LHCN-M2 (cell line): ENCODE measurements at regions not wholly inside any gene's neighbourhood (a gene's known extent, or its start where the extent isn't known, plus 50 kb on each side); places are given as distances from the start of the nearest gene placed in this dataset.

ENCODE experiments used
- DNase-seq: peaks from one replicate; pipeline ENCODE4 v3.0.0-alpha.2; 2012; ENCODE audit warnings: low read depth

- no peak for DNase-seq
These were observed 337.2 kb downstream of the LTN1 start for GRCh38 chr21:28655471-28655870.

DNA sequence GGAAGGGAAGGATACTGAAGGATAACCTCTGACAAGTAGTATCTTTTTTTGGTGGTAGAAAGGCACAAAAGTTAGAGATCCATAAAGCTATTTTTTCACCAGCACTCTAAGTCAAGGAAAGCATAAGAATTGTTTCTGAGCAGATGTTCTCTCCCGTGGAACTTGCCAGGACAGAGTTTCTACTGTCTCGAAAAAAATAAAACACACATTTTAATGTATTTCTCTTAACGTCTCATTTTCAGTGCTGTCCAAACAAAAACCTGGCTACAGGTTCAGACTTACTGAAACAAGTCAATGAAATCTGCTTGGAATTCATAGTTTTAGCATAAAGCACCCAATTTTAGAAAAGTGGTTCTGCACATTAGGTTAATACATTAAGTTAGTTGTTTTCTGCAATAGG lies 338.3 kb downstream of the LTN1 start:
- DNase-seq: no peak

GRCh38 chr21:28644762-28645161 lies 347.9 kb downstream of the LTN1 start:
- DNase-seq: peak; percentile 12

DNA sequence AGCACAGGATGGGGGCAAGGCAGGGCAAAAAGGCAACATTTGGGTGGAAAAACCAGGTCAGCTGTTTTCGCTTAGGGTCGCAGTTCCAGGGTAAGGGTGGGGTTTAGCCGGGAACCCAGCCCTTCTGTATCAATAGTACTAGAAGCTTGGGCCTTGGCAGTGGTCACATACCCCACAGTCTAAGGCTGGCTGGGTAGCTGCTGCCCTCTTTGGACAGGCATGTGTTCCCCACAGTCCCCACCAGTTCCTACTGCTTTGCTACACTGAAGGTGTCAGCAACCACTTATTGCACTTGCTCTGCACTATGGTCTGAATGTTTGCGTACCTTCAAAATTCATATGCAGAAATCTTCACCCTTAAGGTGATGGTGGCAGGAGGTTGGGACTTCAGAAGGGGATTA lies 349.8 kb downstream of the LTN1 start:
- no peak for DNase-seq

GRCh38 chr21:28641731-28642130 lies 350.9 kb downstream of the LTN1 start:
- DNase-seq: no peak

DNA sequence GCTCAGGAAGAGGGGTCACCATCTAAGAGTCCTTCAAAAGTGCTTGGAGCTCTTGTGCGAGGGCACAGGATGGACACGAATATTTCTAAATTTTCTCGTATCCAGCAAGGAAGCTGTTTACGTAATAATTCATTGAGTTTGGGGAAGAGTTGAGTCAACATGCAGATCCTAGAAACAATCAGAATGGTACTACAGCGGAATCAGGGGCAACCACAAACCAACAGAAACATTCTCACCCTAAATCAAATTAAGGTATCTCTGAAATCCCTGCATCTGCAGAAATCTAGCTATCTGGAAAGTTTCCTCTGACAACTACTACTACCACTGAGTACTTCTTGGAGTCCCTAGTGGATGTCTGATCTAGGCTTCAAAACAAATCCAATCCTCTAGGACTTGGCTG lies 352.4 kb downstream of the LTN1 start:
- DNase-seq: no peak

GRCh38 chr21:28639737-28640136 lies 352.9 kb downstream of the LTN1 start:
- no peak for DNase-seq

DNA sequence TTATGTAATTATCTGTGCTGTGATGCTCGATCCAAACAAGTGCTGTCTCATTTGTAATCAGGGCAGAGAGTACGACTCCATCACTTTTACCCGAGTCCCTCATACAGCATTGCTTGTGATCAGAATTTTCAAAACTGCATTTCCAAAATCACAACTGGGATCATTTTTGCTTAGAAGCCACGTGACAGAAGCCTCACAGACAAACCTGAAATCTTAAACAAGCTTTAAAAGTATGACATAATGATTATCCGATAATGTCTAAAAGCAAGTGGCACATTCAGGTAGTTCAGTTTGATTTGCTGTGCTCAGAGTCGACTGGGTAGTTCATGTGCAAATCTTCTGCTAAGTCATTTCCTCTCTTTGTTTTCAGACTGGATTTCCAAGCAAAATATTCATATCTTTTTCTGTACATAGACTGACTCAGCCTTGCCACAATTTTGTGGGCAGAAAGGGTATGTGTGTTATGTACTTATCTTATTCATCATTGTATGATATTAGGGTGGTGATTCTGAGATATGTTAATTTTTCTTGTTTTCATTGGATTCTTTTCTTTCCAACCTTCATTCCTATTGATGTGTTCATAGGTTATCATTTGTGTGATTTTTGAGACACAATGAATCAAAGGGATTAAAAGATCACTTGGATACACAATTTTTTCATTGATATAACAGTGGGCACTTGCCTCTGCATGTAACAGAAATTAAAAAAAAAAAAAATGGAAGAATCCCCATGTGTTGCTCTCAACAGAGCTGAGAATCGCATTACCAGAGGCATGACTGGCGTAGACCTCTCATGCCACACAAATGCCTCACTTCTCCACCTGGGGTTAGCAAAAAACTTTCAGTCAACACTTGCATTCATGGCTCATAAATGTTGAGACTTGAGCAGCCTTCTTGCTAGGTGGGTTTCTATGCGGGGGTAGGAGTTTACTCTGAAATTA lies 355.7 kb downstream of the LTN1 start:
- DNase-seq: peak; percentile 93

- no peak for DNase-seq
These were observed 357.1 kb downstream of the LTN1 start for GRCh38 chr21:28635541-28635940.

DNA sequence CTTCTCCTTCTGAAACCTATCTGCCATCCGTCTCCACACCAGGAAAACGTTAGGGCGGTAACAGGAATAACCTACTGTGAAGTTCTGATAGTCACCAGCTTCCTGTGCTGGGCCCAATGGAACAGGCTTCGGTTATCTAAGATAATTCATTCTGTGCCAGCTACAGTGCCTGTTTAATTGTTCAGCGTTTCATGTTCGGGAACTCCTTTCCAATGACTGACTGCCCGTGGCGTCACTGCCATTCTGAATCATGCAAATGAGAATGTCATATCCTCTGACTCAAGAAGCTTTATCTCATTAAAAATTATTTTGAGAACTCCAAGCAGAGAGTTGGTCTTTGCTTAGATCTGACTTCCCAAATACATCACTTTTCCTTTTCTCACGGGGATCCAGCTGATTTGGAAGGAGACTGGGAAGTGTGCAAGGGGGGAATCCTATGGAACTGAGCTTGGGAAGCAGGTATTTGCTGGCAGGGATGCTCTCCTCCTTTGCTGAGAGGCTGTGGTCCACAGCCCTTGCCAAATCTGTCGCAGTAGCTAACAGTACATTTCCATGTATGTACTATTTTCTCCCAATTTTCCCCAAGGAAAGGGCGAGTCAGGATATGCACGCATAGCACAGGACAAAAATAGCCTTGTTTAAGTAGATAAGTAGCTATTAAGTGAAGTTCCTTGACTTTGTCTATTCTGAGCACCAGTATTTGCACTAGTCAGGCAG lies 358.7 kb downstream of the LTN1 start:
- peak; percentile 80 for DNase-seq

GRCh38 chr21:28632755-28633408 lies 359.8 kb downstream of the LTN1 start:
- peak; percentile 72 for DNase-seq

DNA sequence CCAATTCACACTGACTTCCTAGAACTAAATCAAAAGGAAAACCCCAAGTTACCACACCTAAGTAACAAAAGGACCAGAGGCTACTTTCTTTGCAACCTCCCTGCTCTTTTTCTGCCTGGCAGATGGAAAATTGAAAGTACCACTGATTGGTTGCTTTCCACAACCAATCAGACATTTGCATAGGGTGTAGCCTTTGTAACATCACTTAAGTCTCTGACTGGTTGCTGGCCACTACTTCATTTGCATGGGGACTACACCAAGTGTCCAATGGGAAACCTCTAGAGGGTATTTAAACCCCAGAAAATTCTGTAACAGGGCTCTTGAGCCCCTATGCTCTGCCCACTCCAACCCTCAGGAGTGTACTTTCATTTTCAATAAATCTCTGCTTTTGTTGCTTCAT lies 365.0 kb downstream of the LTN1 start:
- peak; percentile 24 for DNase-seq

- DNase-seq: no peak
These were observed 365.4 kb downstream of the LTN1 start for GRCh38 chr21:28627261-28627660.

DNA sequence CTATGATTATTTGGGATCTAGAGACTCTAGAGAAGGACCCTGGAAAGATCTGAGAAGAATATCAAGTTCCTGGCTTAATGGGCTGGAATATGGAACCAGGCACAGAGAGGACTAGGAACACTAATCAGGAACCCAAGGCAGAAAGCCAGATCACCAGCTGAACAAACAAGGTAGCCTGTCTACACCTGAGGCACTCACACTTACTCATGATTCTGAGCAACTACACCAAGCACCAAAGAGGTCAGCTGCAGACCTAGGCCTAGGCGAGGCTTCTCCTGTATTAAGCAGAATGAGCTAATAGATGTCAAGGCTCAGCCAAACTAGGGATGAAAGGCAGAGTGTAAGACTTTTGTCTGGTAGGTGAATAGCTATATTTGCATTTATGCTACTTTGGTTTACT lies 368.1 kb downstream of the LTN1 start:
- DNase-seq: no peak

- DNase-seq: no peak
These were observed 375.4 kb downstream of the LTN1 start for GRCh38 chr21:28617300-28617699.

DNA sequence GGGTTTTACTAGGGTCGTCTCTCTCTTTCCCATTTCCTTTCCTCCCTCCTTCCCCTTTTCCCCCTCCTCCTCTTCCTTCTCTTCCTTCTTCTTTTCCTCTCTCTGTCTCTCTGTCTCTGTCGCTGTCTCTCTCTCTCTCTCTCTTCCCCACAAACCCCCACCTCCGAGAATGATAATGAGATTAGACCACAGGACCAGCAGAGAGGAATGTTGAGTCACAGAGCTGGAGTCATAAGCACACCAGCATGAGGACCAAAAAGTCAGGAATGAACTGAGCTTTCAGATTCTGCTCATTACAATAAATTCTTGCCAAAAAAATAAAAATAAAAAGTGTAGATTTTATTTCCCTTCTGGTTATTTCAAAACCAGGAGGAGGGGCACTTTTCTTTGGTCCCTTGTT lies 377.4 kb downstream of the LTN1 start:
- peak; percentile 69 for DNase-seq

DNA sequence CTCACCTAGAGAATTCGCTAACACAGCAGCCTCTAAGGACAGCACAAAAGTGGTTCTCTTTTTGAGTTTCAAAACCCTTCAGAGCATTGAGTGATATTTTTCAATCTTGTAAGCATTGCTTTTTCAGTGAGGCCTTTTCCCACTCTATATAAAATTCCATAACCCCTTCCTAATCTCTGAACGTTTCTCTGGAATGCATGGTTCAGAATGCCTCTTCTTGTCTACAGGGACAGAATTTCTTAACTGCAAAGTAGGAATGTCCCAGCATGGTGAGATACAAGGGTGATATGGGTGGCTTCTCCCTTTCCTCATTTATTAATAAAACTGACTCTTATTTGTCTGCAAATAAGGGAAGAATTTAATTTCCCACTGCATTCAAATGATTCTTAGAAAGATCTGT lies 377.9 kb downstream of the LTN1 start:
- DNase-seq: no peak

DNA sequence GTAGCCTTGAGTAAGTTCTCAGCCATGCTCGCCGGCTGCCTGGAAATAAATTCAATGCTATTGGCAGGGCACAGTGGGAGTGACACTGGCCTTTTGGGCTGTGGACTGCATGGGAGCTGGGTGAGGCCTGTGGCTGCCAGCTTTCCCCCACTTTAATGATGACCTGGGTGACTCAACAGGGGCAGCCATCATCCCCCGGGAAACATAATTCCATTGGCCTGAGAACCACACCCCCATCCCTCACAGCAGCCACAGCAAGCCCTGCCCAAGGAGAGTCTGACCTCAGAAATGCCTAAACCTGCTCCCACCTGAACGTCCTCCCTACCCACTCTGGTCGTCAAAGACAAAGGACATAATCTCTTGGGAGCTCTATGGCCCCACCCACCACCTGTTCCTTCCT lies 384.0 kb downstream of the LTN1 start:
- DNase-seq: peak; percentile 22

GRCh38 chr21:28607545-28607944 lies 385.1 kb downstream of the LTN1 start:
- DNase-seq: no peak

GRCh38 chr21:28604946-28605537 lies 387.6 kb downstream of the LTN1 start:
- no peak for DNase-seq

DNA sequence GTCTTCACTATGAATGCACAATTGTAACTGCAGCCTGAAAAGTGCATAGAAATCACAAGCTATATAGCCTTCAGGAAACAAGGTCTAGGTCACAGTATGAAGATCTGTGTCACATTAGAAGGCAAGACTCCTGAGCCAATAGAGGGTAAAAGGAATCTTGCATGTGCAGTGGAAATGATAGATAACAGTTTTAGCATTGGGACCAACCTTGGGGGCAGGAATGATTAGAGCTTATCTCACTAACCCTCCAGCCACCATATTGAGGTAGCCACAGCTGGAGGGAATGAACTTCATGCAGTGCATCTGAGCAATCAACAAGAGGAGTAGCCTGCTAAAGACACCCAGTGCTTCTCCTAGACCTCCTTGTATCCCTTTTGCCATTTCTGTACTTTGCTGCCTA lies 390.1 kb downstream of the LTN1 start:
- no peak for DNase-seq

DNA sequence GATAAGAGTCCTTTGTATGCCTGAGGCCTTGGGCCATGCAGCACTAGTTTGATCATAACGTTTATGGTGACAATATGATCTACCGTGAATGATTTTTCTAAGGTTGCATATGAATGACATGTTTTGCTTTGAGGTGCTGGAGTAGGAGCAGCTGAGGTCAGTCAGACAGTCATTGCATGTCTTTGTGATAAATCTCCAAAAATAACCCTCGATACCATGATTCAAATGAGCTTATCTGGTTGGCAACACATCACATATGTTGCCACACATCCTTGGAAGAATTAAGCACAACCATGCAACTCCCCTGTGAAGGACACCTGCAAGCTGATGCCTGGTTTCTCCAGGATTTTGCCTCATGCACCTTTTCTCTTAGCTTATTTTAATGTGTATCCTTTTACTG lies 394.5 kb downstream of the LTN1 start:
- DNase-seq: no peak
